HG03095 (cell line): ENCODE measurements at regions not wholly inside any gene's neighbourhood (a gene's known extent, or its start where the extent isn't known, plus 50 kb on each side); places are given as distances from the start of the nearest gene placed in this dataset.
"Not testable (repeated sequence)": the region's sequence is repeated elsewhere in the genome, so short reads cannot be mapped to it uniquely, and the experiment has no call there.

Experiments used
- ATAC-seq: cut with Tn5 transposase; IDR thresholded peaks from one replicate; pipeline ENCODE4 v1.9.1; 2021; ENCODE audit warnings: moderate library complexity; ENCODE audit not compliant: unreplicated experiment

GRCh38 chr6:137610702-137611101 is 116.5 kb upstream of the OLIG3 start:
- ATAC-seq, result no peak

- no peak for ATAC-seq
These were observed 129.1 kb upstream of the OLIG3 start for GRCh38 chr6:137623293-137623692.

GRCh38 chr6:137625100-137625661 is 131.0 kb upstream of the OLIG3 start:
- no peak for ATAC-seq

DNA sequence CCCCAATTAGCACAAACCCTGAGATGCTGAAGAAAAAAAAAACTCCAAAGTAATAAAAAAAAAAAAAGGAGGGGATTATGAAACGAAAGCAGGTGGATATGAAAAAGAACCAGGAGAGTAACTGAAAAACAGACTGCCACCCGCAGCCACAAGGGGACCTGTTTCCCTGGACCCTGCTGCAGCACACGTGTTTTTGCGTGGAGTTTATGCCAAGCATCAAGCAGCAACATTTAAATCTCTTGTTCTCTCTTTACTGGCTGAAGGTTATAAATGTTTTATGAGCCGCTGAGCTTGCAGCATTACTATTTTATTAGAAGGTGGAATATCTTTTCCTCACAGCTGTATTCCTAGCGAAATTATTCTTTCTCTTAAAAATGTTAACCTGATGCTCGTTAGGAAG is 131.6 kb upstream of the OLIG3 start:
- no peak for ATAC-seq

DNA sequence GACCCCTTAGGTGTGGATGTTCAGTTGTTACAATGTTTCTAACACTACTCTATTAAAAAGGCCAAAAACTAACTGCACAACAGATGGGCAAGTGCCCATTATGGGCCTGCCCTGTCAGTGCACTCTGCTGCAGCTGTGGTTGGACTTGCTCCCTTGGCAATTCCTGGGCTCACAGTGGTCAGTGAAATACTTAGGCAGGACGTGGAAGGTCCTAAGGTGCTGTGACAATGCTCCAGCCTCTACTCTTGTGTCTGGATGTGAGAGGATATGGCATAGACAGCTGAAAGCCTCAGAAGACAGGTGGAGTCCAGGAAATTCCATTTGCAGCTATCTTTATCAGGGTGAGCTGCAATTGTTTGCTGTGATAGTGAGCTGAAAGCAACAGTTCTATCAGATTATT is 136.5 kb upstream of the OLIG3 start:
- no peak for ATAC-seq

DNA sequence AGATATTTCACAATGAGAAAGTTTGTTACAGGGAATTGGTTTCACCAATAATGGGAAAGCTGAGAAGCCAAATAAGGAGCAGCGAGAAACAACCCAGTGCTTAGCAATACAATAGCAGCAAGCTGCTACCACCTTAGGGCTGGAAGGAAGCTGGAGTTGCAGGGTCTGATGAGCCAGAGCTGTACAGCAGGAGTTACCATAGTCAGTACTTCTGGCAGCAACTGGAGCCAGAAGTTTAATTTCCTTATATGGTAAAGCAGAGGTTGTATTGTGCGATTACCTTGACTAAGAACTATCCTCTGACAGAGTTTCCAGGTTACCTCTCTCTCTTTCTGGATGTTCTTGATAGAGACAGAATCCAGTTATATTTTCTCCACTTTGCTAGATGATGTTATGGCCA is 137.1 kb upstream of the OLIG3 start:
- ATAC-seq, result peak; percentile 58

GRCh38 chr6:137634177-137634576 is 140.0 kb upstream of the OLIG3 start:
- ATAC-seq, result not testable (repeated sequence)

GRCh38 chr6:137637121-137637520 is 142.9 kb upstream of the OLIG3 start:
- ATAC-seq, result no peak

DNA sequence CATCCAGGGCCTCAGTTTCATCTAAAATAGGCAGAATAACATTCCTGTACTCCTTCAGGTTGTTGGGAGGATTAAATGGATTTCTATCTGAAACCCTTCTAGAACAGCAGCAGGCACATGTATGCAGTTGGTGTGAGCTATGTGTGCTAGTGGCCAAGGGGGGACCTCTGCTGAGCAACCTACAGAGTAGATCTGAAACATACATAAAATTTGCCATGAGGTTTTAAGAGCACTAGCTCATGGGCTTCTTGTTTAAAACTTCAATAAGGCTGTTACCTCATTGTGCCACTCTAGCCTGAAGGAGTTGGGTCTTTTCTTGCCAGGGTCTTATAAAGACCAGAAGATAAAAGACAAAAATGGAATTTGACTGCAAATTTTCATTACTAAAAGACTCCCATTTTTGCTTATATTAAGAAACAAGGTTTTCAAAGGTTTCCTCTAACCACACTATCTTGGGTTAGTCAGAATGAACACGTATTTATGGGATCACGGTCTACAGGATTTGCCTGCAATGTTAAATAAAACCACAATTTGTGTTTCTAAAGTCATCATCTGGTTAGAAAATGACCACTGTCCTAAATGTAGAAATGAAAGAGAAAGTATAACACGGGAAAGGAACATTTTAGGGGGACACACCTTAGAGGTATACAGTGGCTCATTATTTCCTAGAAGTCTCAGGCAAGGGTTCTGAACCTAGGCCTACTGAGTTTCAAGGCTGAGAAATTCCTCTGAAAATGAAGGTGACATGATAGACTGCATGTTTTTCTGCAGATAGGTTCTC is 144.9 kb upstream of the OLIG3 start:
- ATAC-seq, result no peak

GRCh38 chr6:137640086-137640485 is 145.9 kb upstream of the OLIG3 start:
- no peak for ATAC-seq

DNA sequence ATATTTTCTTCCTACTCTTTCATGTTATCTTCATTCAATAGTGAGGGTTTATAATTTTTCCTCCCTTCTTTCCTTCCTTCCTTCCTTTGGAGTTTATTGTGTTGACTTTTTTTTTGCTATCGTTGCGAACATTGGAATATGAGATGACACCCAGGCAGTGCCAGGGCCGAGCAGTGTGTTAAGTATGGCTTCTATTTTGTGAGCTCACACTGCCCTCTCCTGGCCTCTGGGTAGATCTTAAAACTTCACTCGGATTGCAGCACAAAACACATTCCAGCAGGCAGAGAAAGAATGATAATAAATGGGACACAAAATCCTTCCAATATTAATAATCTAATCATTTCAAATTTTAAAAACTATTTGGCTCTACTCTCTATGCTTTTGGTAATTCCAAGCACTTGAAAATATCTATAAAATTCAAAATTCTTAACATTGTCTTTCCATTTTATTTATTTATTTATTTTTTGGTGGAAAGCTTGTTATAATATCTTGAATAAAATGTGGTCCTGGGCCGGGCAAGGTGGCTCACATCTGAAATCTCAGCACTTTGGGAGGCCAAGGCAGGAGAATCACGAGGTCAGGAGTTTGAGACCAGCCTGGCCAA is 147.4 kb upstream of the OLIG3 start:
- ATAC-seq, result peak; percentile 65

DNA sequence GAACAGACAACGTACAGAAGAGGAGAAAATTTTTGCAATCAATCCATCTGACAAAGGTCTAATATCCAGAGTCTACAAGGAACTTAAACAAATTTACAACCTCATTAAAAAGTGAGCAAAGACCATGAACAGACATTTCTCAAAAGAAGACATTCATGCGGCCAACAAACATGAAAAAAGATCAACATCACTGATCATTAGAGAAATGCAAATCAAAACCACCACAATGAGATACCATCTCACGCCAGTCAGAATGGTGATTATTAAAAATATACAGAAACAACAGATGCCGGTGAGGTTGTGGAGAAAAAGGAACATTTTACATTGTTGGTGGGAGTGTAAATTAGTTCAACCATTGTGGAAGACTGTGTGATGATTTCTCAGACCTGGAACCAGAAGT is 149.0 kb upstream of the OLIG3 start:
- ATAC-seq, result not testable (repeated sequence)

GRCh38 chr6:137643644-137644043 is 149.4 kb upstream of the OLIG3 start:
- ATAC-seq, result not testable (repeated sequence)

- ATAC-seq, result no peak
These were observed 151.7 kb upstream of the OLIG3 start for GRCh38 chr6:137645850-137646249.

DNA sequence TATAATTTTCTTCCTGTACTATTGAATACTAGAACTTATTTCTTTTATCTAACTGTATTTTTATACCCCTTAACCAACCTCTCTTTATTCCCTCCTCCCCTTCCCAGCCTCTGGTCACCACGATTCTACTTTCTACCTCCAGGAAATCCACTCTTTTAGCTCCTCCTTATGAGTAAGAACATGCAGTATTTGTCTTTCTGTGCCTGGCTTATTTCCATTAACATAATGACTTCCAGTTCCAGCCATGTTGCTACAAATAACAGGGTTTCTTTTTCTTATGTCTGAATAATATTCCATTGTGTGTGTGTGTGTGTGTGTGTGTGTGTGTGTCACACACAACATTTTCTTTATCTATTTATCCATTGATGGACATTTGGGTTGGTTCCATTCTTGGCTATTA is 152.3 kb upstream of the OLIG3 start:
- ATAC-seq, result no peak

DNA sequence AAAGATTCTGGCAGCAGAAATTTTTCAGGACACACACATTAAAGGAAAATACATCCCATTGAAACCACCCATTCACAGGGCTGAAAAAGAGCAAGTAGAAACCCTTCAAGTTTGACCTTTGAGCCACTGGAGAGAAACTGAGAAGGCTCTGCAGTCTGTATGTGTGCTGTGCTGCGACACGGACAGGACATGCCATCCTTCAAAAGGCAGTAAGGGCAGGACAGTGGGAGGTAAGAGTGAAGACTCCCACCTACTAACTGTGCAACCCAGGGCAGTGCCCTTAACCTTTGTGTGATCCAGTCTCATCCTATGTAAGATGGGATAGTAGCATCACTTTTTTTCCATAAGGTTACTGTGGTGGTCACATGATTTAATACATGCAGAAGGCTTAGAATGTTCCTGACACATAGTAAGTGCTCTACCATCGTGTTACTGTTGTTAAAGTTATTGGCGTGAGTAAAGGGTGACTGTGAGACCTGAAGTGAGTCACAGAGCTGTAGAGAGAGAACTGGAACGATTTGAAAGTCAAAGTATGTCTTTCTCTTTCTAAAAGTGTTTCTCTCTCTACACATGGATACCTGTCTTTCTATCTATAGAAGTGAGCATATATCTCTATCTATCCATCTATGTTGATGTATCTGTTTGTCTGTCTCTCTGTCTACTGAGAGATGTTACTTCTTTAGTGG is 153.7 kb upstream of the OLIG3 start:
- peak; percentile 51 for ATAC-seq

DNA sequence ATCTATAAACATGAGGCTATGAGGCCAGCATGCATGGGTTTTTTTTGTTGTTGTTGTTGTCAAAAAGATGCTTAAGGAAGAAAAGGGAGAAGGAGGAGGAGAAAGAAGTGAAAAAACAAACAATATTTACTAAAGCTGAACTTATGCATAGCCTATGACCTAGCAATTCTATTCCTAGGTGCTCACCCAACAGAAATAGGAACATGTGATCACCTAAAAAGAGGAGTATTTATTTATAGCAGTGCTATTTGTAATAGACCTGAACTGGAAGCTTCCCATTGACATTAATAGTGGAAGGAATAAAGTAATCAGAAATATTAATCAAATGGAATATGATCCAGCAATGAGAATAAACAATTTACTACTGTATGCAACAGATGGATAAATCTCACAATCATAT is 156.5 kb upstream of the OLIG3 start:
- ATAC-seq, result no peak

GRCh38 chr6:137651178-137651577 is 157.0 kb upstream of the OLIG3 start:
- no peak for ATAC-seq

DNA sequence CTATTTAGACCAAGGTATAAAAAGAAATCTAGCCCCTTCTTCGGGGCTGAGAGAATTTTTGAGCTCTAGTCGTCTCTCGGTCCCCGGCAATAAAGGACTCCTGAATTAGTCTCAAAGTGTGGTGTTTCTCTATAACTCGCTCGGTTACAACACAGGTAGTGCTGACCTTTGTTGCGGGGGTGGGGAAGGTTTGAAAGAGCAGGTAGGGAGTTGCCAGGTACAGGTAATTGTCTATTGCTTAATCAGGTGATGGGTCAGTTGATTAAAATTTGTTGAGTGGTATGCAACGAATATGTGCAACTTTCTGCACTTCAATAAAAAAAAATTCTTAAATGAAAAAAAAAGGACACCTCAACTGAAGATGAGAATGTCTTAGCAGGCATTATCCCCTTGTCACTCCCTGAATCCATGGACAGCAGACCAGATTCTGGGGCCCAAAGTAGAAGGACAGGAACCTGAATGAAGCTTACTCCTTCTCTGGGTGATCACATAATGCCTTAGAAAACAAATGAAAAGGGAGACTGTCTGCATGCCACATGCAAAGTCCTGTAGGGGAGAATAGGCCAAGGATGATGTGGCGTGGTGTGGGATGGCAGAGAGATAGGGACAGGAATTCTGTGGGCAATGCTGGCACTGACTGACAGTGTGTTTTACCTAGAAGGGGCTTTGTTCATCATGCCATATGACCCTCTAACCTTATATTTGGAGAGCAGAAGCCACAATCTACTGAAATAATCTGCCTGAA is 157.6 kb upstream of the OLIG3 start:
- no peak for ATAC-seq

- no peak for ATAC-seq
These were observed 158.9 kb upstream of the OLIG3 start for GRCh38 chr6:137652961-137653705.
